Gastroesophageal sphincter (tissue), 3 donors: ENCODE measurements at regions not wholly inside any gene's neighbourhood (a gene's known extent, or its start where the extent isn't known, plus 50 kb on each side); places are given as distances from the start of the nearest gene placed in this dataset.

ENCODE experiments used
- CTCF ChIP-seq, 4 experiments: fragments of 200-600 bp in 2 of 4; fragments of 450-650 bp in 2 of 4; sonication (generic) in 1 of 4; IDR thresholded peaks; one replicate each; pipeline ENCODE4 v1.5.1; 2017 to 2019; ENCODE audit warnings: antibody characterized with exemption in 4 of 4, mild to moderate bottlenecking in 2 of 4, moderate library complexity in 2 of 4
- POLR2A ChIP-seq, 2 donors: fragments of 450-650 bp; IDR thresholded peaks; one replicate each; pipeline ENCODE4 v1.6.1; 2017; ENCODE audit warnings: antibody characterized with exemption in 2 of 2, mild to moderate bottlenecking in 2 of 2, moderate library complexity in 1 of 2

DNA sequence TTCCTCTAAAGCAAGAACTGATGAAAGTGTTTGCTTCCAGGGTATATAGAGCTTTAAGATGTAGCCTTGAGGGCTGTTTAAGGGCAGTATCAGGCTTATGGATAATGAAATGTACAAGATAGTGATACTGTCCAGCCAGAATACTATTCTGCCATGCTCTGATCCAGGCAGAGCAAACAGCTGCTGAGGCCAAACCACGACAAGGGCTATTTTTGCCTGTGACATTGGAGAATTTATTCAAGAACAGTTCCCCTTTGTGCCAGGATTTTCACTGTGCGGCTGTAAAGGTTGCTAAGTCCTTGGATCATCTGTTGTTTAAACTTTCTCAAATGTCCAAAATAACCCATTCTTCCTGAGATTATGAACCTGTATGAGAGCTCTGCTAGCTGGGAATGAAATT is 70.4 kb downstream of the OTP start:
- TF ChIP-seq POLR2A (IDR thresholded peaks at IDR 0.05), result no peak
- no peak for TF ChIP-seq CTCF (IDR thresholded peaks at IDR 0.05)
